Astrocyte (in vitro differentiated cells and primary cell): ENCODE measurements at regions not wholly inside any gene's neighbourhood (a gene's known extent, or its start where the extent isn't known, plus 50 kb on each side); places are given as distances from the start of the nearest gene placed in this dataset.

Experiments
- CTCF ChIP-seq: IDR thresholded peaks from 2 replicates; pipeline ENCODE4 v1.5.1; 2011; ENCODE audit warnings: low read depth, mild to moderate bottlenecking, inconsistent platforms, low read length, moderate library complexity; ENCODE audit not compliant: insufficient read depth
- EZH2 ChIP-seq: IDR thresholded peaks from 2 replicates; pipeline ENCODE4 v1.6.1; 2012; ENCODE audit warnings: mild to moderate bottlenecking, low read length, inconsistent platforms; ENCODE audit not compliant: insufficient read depth

DNA sequence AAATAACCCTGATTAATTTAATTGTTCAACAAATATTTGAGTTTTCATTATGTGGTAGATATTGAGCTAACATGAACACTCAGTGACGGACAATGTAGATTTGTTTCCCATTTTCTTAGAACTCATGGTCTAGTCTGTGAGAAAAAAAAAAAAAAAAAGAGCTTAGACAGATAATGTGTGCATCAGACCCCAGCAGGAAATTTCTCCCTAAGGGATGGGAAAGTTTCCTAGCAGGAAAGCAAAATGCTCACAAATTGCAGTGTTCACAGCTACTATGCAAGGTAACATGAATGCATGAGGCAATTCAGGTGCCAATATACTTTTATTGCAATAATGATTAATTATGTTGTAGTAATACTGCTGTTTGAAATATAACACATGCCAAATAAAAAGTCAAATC lies 843.2 kb upstream of the SLIT2 start:
- TF ChIP-seq CTCF, result no peak
- no peak for TF ChIP-seq EZH2
